GM12878 (cell line): ENCODE measurements at regions not wholly inside any gene's neighbourhood (a gene's known extent, or its start where the extent isn't known, plus 50 kb on each side); places are given as distances from the start of the nearest gene placed in this dataset.
"Not testable (repeated sequence)": the region's sequence is repeated elsewhere in the genome, so short reads cannot be mapped to it uniquely, and the experiment has no call there.

Experiments
- BHLHE40 ChIP-seq, 2 experiments: fragments of 450-650 bp in 1 of 2; IDR thresholded peaks; 2 replicates each; pipeline ENCODE4 v1.6.1; 2011 to 2017; ENCODE audit warnings: low read depth in 2 of 2, borderline replicate concordance in 1 of 2, improper control_type of control experiment in 1 of 2, low read length in 1 of 2, mild to moderate bottlenecking in 1 of 2
- CTCF ChIP-seq, 3 experiments: IDR thresholded peaks in 2 of 3; conservative IDR thresholded peaks in 1 of 3; 2 replicates each; pipeline ENCODE4 v1.5.1; 2011; ENCODE audit warnings: low read depth in 3 of 3, low read length in 3 of 3, mild to moderate bottlenecking in 3 of 3, control low read depth in 2 of 3, moderate library complexity in 2 of 3, inconsistent platforms in 1 of 3, mixed read lengths in 1 of 3; ENCODE audit not compliant: control insufficient read depth in 2 of 3, insufficient read depth in 1 of 3; ENCODE audit errors: extremely low read depth in 1 of 3
- EZH2 ChIP-seq: IDR thresholded peaks from 2 replicates; pipeline ENCODE4 v1.6.1; 2012; ENCODE audit warnings: low read depth, mild to moderate bottlenecking, control low read depth, inconsistent platforms, low read length, borderline replicate concordance; ENCODE audit not compliant: control insufficient read depth
- PRDM15 ChIP-seq: fragments of 450-650 bp; formaldehyde crosslinking; IDR thresholded peaks from 2 replicates; pipeline ENCODE4 v1.4.0; 2020; ENCODE audit warnings: mild to moderate bottlenecking, moderate library complexity
- RFX5 ChIP-seq: IDR thresholded peaks from 2 replicates; pipeline ENCODE4 v1.6.1; 2011; ENCODE audit warnings: low read depth, low read length, improper control_type of control experiment

GRCh38 chr1:206271153-206271552 is 67.8 kb downstream of the SRGAP2 start:
- TF ChIP-seq CTCF (IDR thresholded peaks at IDR 0.05 in 2 of 3, conservative IDR thresholded peaks at IDR 0.05 in 1 of 3; ENCODE audit: control insufficient read depth in 2 of 3, extremely low read depth in 1 of 3, insufficient read depth in 1 of 3, low read depth in 3 of 3, low read length in 3 of 3); RFX5; BHLHE40 (IDR thresholded peaks at IDR 0.05; ENCODE audit: borderline replicate concordance in 1 of 2, low read depth in 2 of 2, low read length in 1 of 2); PRDM15 (CRISPR knock-in tag); EZH2: not testable (repeated sequence)
